ENCODE measurements at regions not wholly inside any gene's neighbourhood (a gene's known extent, or its start where the extent isn't known, plus 50 kb on each side); places are given as distances from the start of the nearest gene placed in this dataset.
A peak's percentile ranks its signal among the peaks of the same experiment; 100 is the strongest.
"Not testable (repeated sequence)": the region's sequence is repeated elsewhere in the genome, so short reads cannot be mapped to it uniquely, and the experiment has no call there.

DNA sequence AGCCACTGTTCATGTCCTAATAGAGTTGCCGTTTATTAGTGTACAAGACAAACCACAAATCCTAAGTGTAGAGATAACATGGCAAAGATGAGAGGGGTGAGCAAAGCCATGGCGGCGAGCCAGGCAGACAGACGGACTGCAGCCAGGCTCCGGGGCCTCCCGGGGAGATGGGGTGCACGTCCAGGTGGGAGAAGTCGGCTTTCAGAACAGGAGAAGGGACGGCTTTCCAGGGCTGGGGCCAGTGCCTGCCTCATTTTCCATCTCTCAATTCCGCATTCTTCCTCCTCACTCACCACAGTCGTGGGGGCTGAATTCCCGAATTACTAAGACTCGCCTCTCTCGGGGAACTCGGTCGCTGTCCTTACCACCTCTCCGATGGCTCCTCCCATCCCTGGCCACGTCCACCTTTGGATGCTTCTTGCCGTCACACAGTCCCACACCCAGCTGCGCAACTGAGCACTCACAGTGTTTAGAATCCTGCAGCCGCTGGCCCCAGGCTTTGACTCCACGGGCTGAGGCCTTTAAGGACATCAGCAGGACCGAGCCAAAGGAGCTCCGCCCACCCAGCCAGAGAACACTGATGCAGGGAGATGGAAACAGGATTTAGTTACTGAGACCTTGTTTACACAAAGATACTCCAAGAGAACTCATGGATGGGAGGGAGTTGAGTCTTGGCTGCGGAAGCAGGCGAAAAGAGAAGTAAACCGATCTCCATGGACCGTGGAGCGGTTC is 59.7 kb downstream of the RNF112 start:
- H3K79me2 ChIP-seq (ENCODE audit: control insufficient read depth, insufficient read depth, low read length, unreplicated experiment) = no peaks in the 10 kb centered on the region
- H3K27me3 ChIP-seq (ENCODE audit: insufficient read depth, low read length) = no peaks in the 10 kb centered on the region
- peaks cover 7% of the 10 kb centered on the region for H3K4me1 ChIP-seq (ENCODE audit: control insufficient read depth, insufficient read depth, low read length, unreplicated experiment)
- no peaks in the 10 kb centered on the region for H3K36me3 ChIP-seq (ENCODE audit: insufficient read depth, low read length)
- no peak overlapping the region for H3K27ac ChIP-seq (ENCODE audit: low read depth, low read length)
- H3K4me3 ChIP-seq (ENCODE audit: low read depth, low read length) = peak overlapping the region; percentile 73
- peak overlapping the region; percentile 81 for H2AFZ ChIP-seq (ENCODE audit: low read length, unreplicated experiment)

DNA sequence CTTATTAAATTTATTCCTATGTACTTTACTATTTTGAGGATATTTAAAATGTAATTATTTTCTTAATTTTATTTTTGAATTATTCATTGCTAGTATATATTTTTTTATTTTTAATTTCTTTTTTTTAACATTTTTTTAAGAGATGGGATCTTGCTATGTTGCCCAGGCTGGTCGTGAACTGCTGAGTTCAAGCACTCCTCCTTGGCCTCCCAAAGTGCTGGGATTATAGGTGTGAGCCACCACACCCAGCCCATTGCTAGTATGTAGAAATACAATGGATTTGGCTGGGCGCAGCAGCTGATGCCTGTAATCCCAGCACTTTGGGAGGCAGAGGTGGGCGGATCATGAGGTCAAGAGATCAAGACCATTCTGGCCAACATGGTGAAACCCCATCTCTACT is 59.2 kb upstream of the SLC47A1 start:
- H3K4me1 ChIP-seq (ENCODE audit: control insufficient read depth, insufficient read depth, low read length, unreplicated experiment); H3K27me3 ChIP-seq (ENCODE audit: insufficient read depth, low read length); H3K36me3 ChIP-seq (ENCODE audit: insufficient read depth, low read length); H3K4me3 ChIP-seq (ENCODE audit: low read depth, low read length); H3K27ac ChIP-seq (ENCODE audit: low read depth, low read length); H3K79me2 ChIP-seq (ENCODE audit: control insufficient read depth, insufficient read depth, low read length, unreplicated experiment); H2AFZ ChIP-seq (ENCODE audit: low read length, unreplicated experiment): not testable (repeated sequence)

DNA sequence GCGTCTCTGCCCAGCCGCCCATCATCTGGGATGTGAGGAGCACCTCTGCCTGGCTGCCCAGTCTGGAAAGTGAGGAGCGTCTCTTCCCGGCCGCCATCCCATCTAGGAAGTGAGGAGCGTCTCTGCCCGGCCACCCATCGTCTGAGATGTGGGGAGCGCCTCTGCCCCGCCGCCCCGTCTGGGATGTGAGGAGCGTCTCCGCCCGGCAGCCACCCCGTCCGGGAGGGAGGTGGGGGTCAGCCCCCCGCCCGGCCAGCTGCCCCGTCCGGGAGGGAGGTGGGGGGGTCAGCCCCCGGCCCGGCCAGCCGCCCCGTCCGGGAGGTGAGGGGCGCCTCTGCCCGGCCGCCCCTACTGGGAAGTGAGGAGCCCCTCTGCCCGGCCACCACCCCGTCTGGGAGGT is 57.9 kb upstream of the SLC47A1 start:
- not testable (repeated sequence) for H3K36me3 ChIP-seq (ENCODE audit: insufficient read depth, low read length); H2AFZ ChIP-seq (ENCODE audit: low read length, unreplicated experiment); H3K79me2 ChIP-seq (ENCODE audit: control insufficient read depth, insufficient read depth, low read length, unreplicated experiment); H3K4me3 ChIP-seq (ENCODE audit: low read depth, low read length); H3K27me3 ChIP-seq (ENCODE audit: insufficient read depth, low read length); H3K4me1 ChIP-seq (ENCODE audit: control insufficient read depth, insufficient read depth, low read length, unreplicated experiment); H3K27ac ChIP-seq (ENCODE audit: low read depth, low read length)

DNA sequence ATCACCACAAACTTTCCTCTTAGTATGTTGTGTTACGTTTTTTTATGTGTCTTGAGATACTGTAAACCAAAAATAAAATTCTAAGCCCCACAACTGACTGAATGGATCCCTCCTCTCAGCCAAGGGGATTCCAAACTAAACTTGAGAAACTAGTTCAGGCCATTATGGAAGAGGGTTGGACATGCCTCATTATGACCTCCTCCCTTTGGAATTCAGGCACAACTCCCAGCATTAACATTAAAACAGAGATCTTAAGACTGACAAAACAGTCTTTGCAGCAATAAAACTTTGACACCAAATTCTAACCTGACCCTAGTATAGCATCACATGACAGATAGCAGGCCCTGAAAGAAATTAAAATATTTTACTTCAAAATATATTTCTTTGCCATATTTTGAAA is 51.1 kb upstream of the SLC47A1 start:
- Histone ChIP-seq H3K79me2 (ENCODE audit: control insufficient read depth, insufficient read depth, low read length, unreplicated experiment) (no peaks in the 10 kb centered on the region), H3K4me3 (ENCODE audit: low read depth, low read length) (no peak overlapping the region), H3K36me3 (ENCODE audit: insufficient read depth, low read length) (no peaks in the 10 kb centered on the region), H3K27me3 (ENCODE audit: insufficient read depth, low read length) (no peaks in the 10 kb centered on the region), H3K4me1 (ENCODE audit: control insufficient read depth, insufficient read depth, low read length, unreplicated experiment) (no peaks in the 10 kb centered on the region), H3K27ac (ENCODE audit: low read depth, low read length) (no peak overlapping the region), H2AFZ (ENCODE audit: low read length, unreplicated experiment) (no peak overlapping the region)
